Choroid plexus epithelial cell (primary cell): ENCODE measurements at regions not wholly inside any gene's neighbourhood (a gene's known extent, or its start where the extent isn't known, plus 50 kb on each side); places are given as distances from the start of the nearest gene placed in this dataset.
"Not testable (repeated sequence)": the region's sequence is repeated elsewhere in the genome, so short reads cannot be mapped to it uniquely, and the experiment has no call there.

Experiments used
- DNase-seq: peaks from one replicate; pipeline ENCODE4 v3.0.0-alpha.2; 2010; ENCODE audit warnings: low read depth
- H3K4me3 ChIP-seq: 2 replicates; pipeline ENCODE4 v1.5.1; 2011; ENCODE audit warnings: low read depth, mild to moderate bottlenecking, control low read depth, low read length, moderate library complexity

DNA sequence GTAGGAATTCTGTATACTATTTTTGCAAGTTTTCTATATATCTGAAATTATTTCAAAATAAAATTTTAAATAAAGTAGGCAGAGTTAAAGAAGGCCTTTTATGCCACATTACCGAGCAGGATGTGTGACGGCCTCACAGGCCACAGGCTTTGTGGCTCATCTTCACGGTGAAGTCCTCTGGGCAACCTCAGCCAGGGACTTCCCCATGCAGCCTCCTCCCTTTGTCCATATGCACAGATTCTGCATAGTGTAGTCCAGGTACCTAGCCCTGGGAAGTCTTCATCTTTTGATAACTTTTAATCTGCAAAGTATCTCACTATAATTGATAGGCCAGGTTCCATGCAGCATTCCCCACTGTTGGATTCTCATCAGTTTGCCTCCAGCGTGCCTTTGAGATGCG is 62.8 kb downstream of the ARHGAP11B start:
- DNase-seq, H3K4me3 ChIP-seq: not testable (repeated sequence)

DNA sequence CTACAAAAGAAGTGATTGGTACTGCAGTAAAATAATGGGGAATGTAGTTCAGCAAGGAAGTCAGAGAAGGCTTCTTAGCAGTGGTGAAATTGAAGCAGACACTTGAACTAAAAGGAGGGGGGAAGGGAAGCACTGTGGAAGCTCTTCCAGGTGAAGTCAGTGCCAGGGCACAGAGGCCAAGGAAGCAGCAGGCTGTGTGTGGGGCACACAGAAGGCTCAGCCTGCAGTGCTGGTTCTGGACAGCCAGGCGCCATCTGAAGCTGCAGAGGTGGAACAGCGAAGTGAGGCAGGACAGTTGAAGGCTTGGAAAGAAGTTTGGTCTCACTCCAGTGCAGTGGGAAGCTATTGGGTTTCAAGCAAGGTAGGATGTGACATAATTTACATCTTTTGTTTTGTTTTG is 64.2 kb downstream of the ARHGAP11B start:
- H3K4me3 ChIP-seq, DNase-seq: not testable (repeated sequence)

DNA sequence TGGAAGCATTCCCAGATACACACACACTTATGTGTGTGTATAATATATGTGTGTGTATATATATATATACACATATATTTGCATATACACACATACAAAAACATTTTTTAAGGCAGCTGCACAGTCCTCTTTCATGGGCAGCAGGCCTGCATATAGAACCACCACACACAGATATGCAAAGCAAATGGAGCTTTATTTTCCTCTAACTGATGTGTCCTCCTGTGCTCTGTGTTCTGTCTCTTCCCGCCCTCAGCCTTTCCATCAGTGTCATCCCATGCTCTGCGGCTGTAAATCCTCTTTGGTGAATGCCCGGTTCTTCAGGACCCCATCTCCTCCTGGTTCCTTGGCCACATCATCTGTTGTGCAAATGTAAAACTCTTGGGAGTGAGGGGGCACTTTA is 69.9 kb downstream of the ARHGAP11B start:
- not testable (repeated sequence) for H3K4me3 ChIP-seq, DNase-seq

DNA sequence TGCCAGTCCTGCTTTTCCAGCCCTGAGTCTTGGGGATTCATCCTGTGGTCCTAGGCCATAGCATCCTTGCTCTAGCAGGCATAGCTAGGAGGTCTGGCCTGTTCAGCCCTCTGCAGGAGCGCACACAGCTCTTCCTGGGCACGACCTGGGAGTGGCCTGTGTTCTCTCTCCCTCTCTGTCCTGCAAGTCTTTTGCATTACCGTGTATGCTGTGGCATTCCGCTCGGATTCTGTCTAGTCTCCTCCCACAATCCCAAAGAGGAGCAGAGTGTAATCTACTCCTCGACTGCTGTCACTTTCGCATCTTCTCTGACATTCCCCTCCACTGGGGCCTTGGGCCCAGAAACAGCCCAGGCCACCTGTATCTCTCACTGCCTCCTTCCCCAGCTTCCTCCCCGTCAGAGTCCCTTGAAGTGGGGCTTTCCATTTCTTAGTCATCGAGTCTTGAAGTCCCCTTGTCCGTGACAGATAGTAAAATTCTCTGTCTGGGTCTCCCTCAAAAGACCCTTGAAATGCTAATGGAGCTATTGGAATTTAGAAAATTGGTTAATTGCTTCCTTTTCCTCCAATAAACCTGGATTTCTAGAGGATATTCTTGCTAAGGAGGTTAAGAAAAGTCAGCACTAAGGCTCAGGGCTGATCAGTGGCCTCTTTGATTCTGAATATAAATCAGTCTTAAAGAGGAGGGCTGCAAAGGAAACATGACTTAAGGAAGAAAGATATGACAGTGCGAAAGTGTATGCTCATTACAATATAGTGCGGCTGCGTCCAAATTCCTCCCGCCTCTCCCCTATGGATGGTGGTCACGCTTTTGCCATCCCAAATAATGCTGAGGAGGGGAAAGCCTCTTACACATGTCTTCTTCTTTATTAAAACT is 70.7 kb downstream of the ARHGAP11B start:
- H3K4me3 ChIP-seq, DNase-seq: not testable (repeated sequence)

DNA sequence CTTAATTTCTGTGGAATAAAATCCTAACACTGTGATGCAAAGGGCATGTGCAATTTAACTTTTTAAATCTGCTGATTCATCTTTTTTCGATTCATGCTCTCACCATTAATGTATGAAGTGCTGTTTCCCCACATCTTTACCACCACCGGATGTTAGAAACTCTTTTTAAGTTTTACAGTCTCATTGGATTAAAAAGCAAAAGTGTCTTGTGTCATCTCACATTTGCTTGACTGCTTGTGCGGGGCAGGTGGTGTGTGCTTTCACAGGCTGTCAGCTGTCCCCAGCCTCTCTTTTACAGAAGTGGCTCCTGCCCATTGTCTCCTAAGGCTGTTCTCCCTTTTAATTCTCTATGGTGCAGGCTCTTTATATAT is 71.4 kb downstream of the ARHGAP11B start:
- DNase-seq, H3K4me3 ChIP-seq: not testable (repeated sequence)

DNA sequence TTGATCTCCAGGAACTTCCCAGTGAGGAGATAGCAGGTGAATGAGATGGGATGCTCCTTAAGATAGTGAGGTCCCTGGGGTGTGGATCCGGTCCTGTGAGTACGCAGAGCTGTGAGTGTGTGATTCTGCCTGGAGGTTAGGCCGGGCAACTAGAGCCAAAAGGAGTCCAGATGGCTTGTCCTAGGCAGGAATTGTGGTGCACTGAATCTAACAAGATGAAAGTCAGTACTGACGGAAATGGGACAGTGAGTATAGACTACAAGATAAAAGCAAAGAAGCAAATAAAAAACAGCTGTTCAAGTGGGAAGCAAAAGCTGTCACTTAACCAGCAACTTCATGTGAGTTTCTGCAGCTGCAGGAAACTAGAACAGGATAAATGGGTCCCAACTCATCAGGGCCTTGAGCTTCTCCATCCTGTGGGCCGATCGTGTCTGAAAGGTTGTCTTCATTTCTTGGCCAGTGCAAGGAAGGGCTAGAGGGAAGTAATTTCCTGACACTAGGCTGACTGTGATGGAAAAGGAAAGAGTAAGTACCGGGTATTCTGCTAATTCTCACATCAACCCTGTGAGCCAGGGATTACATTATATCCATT is 74.2 kb downstream of the ARHGAP11B start:
- DNase-seq: not testable (repeated sequence)

DNA sequence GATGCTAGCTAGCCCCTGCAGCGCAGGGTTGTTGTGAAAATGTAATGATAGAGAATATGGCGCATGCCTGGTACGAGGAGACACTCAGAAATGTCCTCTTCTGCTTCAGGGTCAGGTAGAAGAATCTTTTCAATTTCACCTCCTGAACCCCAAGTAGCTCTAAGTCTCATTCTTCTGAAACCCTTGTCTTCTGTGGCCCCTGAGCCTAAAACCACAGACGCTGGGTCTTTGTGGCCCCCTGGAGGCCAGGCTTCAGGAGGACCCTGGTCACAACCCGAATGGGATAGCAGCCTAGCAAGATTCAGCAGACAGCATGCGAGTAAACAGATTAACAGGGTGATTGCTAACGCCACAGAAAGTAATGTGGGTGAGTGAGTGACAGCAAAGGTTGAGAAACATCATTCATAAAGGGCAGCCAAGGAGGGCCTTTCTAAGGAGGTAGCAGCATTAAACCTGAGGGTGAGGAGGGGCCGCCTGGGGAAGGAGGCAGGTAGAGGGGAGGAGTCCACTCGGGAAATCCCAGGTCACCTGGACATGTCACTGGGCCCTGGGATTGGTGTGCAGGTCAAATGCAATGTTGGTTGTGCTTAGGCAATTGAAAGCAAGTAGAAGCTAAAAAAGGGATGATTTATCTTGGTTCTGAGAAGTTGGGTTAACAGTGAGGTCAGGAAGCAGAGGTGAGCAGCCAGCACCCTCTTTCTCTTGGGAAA is 82.2 kb downstream of the ARHGAP11B start:
- not testable (repeated sequence) for H3K4me3 ChIP-seq, DNase-seq

More for the DNA sequence above, 74.2 kb downstream of the ARHGAP11B start:
- H3K4me3 ChIP-seq: not testable (repeated sequence)

DNA sequence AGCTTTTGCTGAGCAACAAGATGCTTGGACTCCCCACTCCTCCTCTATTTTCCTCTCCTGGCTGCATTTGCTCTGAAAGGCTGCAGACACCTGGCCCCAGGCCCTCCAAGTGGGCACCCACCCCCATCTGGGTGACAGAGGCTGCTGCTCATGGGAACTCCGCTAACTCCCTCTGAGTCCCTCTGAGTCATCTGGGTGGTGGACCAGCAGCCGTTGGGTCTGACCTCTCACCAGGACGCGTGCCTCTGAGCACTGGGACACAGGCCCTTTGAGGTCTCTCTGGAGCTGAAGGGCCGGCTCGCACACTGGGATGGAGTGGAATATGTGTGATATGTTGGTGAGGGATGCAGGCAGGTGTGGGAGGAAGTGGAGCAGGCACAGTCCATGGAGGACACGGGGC is 82.9 kb downstream of the ARHGAP11B start:
- H3K4me3 ChIP-seq, DNase-seq: not testable (repeated sequence)

DNA sequence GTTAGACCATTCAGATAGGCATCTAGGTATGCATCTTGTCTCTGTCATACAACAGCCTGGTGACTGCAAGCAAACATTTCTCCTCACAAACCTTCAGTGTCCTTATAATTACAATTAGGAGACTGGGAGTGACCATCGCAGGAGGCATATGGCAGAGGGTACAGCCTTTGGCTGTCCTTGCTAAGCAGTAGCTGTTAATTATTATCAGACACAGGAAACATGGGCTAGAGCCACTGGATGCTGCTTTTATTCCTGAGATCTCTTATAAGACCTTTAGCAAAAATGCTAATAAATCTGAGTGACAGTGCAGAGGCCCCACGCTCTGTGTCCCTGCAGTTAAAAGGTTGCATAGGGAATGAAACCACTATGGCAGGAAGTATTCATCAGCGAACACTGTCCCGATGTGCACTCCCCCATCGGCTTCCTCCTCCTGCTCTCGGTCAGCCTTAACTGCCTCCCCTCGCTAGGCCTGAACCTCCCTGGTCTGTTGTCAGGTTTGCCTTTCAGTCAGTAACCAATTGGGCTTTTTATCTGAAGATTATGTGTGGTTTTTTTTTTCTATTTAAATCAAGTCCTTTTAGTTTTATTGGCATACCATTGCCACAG is 92.2 kb downstream of the ARHGAP11B start:
- H3K4me3 ChIP-seq, DNase-seq: not testable (repeated sequence)

DNA sequence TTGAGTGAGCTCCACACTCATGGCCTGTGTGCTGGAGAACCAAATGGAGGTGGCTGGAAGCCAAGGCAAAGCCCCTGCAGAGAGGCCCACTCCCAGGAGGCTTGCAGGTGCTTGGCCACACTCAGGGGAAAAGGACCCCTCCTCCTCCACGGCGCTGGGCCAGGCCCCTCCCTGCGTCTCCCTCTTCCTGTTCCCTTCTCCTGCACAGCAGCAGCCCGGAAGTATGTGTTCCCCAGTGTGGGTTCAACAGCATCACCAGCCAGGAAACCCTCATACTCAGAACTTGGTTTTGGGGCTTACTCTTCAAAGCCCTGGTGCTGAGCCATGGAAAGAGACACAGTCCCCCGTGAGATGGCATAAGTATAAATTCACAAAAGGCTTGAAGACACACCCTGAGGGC is 93.4 kb downstream of the ARHGAP11B start:
- DNase-seq, H3K4me3 ChIP-seq: not testable (repeated sequence)

DNA sequence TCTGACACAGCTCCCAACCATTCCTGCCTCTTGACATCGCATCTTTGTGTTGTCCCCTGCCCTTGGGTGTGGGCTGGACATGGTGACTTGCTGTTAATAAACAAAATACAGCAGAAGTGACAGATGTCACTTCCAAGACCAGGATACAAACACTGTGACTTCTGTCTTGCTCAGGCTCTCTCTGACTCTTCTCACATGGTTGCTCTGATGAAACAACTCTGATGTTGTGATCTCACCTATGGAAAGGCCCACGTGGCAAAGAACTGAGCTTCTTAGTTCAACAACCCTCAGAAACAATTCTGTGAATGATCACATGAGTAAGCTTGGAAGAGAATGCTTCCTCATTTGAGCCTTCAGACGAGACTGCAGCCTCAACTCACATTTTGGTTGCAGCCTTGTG is 94.9 kb downstream of the ARHGAP11B start:
- H3K4me3 ChIP-seq, DNase-seq: not testable (repeated sequence)

DNA sequence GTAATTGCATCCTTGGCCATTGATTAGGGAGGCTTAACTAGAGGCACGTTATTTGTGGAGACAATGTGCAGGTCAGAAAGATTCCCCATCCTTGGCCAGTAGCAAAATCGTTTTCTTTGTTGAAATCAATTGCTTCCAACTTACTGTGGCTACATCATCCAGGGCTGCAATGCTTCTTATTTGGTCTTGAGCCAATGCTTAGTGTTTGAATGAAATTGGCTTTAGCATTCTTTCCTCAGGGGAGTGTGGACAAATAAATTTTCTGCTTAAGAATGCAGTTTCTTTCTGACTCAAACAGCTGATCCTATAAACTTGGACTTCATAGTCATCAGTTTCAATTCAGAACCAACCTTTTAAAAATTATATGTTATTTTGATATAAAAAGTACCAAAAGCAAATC is 95.6 kb downstream of the ARHGAP11B start:
- H3K4me3 ChIP-seq: not testable (repeated sequence)
- peak; percentile 48 for DNase-seq

DNA sequence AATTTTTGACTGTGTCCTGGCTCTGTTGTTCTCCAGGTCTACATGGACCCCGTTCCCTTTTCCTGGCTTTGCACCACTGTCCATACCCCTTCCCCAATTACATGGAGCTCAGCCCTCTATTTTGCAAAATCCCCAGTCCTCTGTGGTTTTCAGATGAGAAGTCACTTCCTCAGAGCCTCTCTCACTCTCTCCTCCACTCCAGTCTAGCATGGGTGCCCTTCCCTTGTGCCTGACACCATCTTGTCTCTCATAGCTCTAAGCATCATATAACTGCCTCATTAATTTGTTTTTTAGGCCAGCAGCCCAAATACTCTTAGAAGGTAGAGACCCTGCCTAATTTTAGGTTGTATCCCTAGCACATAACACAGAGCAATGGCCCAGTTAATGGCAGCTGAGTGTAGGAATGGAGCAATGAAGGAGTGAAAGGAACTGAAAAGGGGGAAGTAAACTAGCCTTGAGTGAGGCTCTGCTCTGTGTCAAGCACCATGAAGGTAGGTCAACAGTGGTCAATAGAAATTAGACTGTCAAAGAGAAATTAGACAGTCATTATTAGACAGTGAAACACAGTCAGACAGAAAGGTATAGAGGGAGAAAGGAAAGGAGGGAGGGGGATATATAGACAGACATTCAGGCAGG is 97.7 kb downstream of the ARHGAP11B start:
- H3K4me3 ChIP-seq, DNase-seq: not testable (repeated sequence)

DNA sequence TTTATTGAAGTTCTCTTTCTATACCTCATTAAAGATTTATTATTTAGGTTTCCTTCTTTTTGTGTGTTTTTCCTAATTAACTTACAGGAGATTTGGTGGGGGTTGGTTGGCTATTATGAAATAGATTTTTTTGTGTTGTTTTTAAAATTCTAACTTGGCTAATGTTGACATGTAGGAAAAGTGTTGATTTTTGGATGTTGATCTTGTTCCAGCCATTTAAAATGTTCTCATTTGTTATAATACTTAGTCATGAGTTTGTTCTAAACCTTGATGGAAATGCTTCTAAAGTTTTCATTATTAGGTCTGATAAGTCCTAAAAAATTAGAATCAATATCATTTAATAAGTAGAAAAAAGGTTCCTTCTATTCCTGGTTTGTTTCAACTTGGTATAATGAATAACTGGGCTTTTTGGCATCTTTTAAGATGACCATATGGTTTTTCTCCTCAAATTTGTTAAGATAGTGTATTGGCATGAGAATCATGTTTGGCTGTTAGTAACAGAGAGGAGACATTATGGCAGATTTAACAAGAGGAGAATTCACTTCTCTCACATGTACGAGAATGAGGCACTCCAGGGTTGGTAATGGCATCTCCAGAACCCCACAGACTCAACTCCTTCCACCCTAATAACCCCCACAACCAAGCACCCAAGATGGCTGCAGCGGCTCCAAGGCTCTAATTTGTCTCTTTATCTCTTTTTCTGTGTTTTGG is 104.1 kb downstream of the ARHGAP11B start:
- DNase-seq, H3K4me3 ChIP-seq: not testable (repeated sequence)

DNA sequence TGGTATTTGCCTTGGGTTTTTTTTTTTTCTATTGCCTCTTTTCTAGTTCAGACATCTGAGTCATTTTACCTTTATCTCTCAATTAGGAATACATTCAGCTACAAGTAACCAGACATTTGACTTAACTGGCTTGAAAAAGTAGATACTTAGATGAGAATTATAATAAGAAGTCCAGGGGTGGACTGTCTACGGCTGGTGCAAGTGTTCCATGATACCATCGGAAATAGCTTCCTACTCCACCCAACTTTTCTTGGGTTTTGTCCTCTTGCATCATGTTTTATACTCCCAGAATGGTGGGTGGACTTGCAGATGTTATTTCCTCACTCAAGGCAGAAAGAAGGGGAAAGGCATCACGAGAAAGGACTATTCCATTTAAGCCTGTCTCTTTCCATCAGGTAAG is 104.7 kb downstream of the ARHGAP11B start:
- H3K4me3 ChIP-seq, DNase-seq: not testable (repeated sequence)

DNA sequence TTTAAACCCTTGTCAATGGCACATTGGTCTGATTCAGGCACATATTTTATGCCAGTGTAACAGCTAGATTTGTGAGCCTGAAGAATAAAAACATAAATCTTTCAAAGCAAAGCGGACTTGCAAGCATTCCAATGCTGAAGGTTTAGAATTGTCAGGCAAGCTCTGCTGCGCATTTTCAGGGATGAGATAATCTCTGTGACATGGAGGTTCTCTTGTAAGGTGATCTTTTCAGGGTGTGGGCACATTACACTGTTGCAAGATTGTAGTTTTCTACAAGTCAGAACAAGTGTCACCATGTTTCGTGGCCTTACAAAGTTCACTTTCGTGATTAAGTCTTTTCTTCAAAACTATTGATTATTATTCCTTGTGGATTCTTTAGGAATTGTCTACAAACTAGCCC is 106.2 kb downstream of the ARHGAP11B start:
- H3K4me3 ChIP-seq, DNase-seq: not testable (repeated sequence)

DNA sequence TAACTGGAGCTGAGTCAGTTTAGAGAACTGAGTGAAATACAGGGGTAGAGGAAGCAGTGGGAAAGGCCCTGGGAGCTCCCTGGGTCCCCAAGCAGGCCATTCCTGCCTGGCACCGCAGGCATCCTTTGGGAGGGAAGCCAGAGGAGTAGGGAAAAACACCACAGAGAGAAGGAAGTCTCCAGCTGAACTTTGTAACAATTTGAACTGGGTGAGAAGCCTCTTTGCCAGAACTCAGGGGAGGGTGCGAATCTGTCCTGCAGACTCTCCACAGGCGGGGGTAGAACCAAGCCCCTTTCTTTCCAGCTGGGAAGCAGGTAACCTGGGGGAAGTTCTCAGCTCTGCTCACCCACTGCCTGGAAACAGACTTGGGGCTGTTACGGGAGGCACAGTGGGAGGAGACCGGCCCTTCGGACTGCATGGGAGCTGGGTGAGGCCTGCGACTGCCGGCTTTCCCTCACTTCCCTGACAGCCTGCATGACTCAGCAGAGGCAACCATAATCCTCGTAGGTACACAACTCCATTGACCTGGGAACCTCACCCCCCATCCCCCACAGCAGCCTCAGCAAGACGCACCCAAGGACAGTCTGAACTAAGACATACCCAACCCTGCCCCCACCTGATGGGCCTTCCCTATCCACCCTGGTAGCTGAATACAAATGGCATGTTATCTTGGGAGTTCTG is 110.1 kb downstream of the ARHGAP11B start:
- DNase-seq: not testable (repeated sequence)

DNA sequence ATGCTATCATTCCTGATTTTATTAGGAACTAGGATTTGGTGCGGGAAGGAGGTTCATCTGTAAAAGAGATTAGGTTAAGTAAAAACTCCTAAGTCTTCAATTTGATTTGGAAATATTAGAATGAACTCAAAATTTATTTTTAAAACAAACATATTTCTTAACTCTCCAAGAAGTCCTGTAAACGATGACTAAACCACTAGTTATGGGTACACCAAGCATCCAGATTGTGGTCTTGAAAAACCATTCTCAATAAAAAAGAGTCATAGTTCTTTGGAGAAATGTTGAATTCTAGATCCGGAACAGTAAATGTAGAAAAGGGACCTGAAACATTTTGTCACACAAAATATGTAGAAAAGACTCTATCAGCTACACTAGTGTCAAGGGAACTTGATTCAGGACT is 116.9 kb downstream of the ARHGAP11B start:
- peak; percentile 57 for DNase-seq
- H3K4me3 ChIP-seq: not testable (repeated sequence)

More for the DNA sequence above, 110.1 kb downstream of the ARHGAP11B start:
- not testable (repeated sequence) for H3K4me3 ChIP-seq
